ENCODE measurements at regions not wholly inside any gene's neighbourhood (a gene's known extent, or its start where the extent isn't known, plus 50 kb on each side); places are given as distances from the start of the nearest gene placed in this dataset.

DNA sequence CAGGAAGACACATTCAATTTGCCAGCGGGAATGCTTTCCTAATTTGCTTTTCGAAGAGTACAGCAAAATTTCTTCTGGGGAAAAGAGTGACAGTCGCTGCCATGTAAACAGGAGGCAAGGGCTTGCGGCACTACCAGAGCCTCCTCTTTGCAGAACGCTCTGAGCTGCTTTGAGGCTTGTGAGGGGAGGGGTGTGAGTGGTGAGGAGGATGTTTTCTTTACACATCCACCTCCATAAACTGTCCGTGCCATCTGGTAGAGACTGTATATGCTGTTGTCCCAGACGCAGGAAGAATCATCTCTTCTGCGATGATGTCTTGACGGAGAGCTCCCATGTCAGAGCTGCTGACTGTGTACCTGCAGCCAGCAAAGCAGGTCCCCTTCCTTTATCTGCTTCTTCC is 138.0 kb downstream of the SOCS6 start:
- H4K20me1 ChIP-seq (ENCODE audit: insufficient read depth, low read length): no peaks in the 10 kb centered on the region
- no peak for DNase-seq
- no peak overlapping the region for H3K4me2 ChIP-seq (ENCODE audit: low read depth, low read length)
- no peaks in the 10 kb centered on the region for H3K27me3 ChIP-seq (replicated peaks; ENCODE audit: insufficient read depth, low read length)
- H3K27ac ChIP-seq (ENCODE audit: low read length): no peak overlapping the region
- H3K36me3 ChIP-seq (replicated peaks; ENCODE audit: insufficient read depth, low read length): no peaks in the 10 kb centered on the region
- no peaks in the 10 kb centered on the region for H3K9me2 ChIP-seq (replicated peaks; ENCODE audit: insufficient read depth, low read length)
- no peak overlapping the region for H3K4me3 ChIP-seq (ENCODE audit: low read length)
- peaks cover 11% of the 10 kb centered on the region for H3K4me1 ChIP-seq (ENCODE audit: low read length)
- no peak overlapping the region for H3K9ac ChIP-seq (ENCODE audit: low read length)
- peaks cover 3% of the 10 kb centered on the region; the same call in 1 of the 2 replicates for H3F3A ChIP-seq (ENCODE audit: insufficient read depth, low read length)
- no peaks in the 10 kb centered on the region for H3K79me2 ChIP-seq (ENCODE audit: low read length)
- H2AFZ ChIP-seq (ENCODE audit: low read length): no peak overlapping the region
- TF ChIP-seq EZH2phosphoT487 (IDR thresholded peaks at IDR 0.05; ENCODE audit: low read length): no peak
- no peak for TF ChIP-seq EZH2 (optimal IDR thresholded peaks at IDR 0.05; ENCODE audit: low read depth, low read length)
- TF ChIP-seq, protein P1, sequence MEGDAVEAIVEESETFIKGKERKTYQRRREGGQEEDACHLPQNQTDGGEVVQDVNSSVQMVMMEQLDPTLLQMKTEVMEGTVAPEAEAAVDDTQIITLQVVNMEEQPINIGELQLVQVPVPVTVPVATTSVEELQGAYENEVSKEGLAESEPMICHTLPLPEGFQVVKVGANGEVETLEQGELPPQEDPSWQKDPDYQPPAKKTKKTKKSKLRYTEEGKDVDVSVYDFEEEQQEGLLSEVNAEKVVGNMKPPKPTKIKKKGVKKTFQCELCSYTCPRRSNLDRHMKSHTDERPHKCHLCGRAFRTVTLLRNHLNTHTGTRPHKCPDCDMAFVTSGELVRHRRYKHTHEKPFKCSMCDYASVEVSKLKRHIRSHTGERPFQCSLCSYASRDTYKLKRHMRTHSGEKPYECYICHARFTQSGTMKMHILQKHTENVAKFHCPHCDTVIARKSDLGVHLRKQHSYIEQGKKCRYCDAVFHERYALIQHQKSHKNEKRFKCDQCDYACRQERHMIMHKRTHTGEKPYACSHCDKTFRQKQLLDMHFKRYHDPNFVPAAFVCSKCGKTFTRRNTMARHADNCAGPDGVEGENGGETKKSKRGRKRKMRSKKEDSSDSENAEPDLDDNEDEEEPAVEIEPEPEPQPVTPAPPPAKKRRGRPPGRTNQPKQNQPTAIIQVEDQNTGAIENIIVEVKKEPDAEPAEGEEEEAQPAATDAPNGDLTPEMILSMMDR (IDR thresholded peaks at IDR 0.05; ENCODE audit: low read length): no peak
- H3K9me3 ChIP-seq (replicated peaks; ENCODE audit: insufficient read depth, low read length): no peaks in the 10 kb centered on the region

DNA sequence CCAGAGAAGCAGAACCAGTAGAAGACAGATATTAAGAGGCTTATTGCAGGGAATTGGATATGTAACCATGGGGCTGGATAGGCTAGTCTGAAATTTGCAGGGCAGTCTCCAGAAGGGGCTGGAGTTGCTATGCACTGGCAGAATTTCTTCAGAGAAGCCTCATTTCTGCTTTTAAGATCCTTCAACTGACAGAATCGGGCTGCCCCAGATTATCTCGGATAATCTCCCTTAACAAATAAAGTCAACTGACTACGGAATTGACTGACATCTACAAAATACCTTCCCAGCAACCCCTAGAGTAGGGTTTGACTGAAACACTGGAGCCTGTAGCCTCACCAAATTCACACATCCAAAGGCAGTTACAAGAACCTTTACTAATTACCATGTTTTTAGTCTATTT is 136.4 kb downstream of the SOCS6 start:
- DNase-seq: no peak
- H4K20me1 ChIP-seq (ENCODE audit: insufficient read depth, low read length): no peaks in the 10 kb centered on the region
- no peak overlapping the region for H2AFZ ChIP-seq (ENCODE audit: low read length)
- H3K79me2 ChIP-seq (ENCODE audit: low read length): no peaks in the 10 kb centered on the region
- H3K9ac ChIP-seq (ENCODE audit: low read length): no peak overlapping the region
- peaks cover 11% of the 10 kb centered on the region for H3K4me1 ChIP-seq (ENCODE audit: low read length)
- no peaks in the 10 kb centered on the region for H3K36me3 ChIP-seq (replicated peaks; ENCODE audit: insufficient read depth, low read length)
- TF ChIP-seq EZH2phosphoT487 (IDR thresholded peaks at IDR 0.05; ENCODE audit: low read length): no peak
- TF ChIP-seq, protein P1 (IDR thresholded peaks at IDR 0.05; ENCODE audit: low read length): no peak
- no peak for TF ChIP-seq EZH2 (optimal IDR thresholded peaks at IDR 0.05; ENCODE audit: low read depth, low read length)
- H3K27me3 ChIP-seq (replicated peaks; ENCODE audit: insufficient read depth, low read length): no peaks in the 10 kb centered on the region
- H3K9me3 ChIP-seq (replicated peaks; ENCODE audit: insufficient read depth, low read length): no peaks in the 10 kb centered on the region
- peaks cover 3% of the 10 kb centered on the region; the same call in 1 of the 2 replicates for H3F3A ChIP-seq (ENCODE audit: insufficient read depth, low read length)
- H3K9me2 ChIP-seq (replicated peaks; ENCODE audit: insufficient read depth, low read length): no peaks in the 10 kb centered on the region
- H3K27ac ChIP-seq (ENCODE audit: low read length): no peak overlapping the region
- no peak overlapping the region for H3K4me3 ChIP-seq (ENCODE audit: low read length)
- H3K4me2 ChIP-seq (ENCODE audit: low read depth, low read length): no peak overlapping the region

DNA sequence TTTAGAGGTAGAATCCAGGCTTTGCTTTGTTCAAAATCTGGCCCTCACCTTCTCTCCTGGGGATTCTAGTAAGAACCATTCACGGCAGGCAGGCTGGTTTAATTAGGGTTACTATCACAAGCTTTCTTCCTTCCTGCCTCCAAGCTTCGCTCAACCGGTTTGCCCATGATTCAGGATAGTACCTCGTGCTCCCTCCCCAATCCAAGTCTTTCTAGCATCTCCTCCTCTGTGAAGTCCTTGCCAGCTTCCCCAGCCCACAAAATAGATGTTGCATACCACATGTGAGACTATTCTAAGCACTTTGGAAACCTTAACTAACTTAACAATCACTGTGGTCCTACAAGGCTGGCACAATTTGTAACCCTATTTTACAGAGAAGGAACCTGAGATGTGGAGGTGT is 135.1 kb downstream of the SOCS6 start:
- DNase-seq: no peak
- TF ChIP-seq EZH2phosphoT487 (IDR thresholded peaks at IDR 0.05; ENCODE audit: low read length) (no peak), EZH2 (optimal IDR thresholded peaks at IDR 0.05; ENCODE audit: low read depth, low read length) (no peak)
- TF ChIP-seq, protein P1 (IDR thresholded peaks at IDR 0.05; ENCODE audit: low read length): no peak
- Histone ChIP-seq H3K36me3 (replicated peaks; ENCODE audit: insufficient read depth, low read length) (no peaks in the 10 kb centered on the region), H3K9me2 (replicated peaks; ENCODE audit: insufficient read depth, low read length) (no peaks in the 10 kb centered on the region), H3K79me2 (ENCODE audit: low read length) (no peaks in the 10 kb centered on the region), H3K4me2 (ENCODE audit: low read depth, low read length) (no peak overlapping the region), H3K27ac (ENCODE audit: low read length) (no peak overlapping the region), H3K27me3 (replicated peaks; ENCODE audit: insufficient read depth, low read length) (no peaks in the 10 kb centered on the region), H2AFZ (ENCODE audit: low read length) (no peak overlapping the region), H3F3A (ENCODE audit: insufficient read depth, low read length) (peaks cover 3% of the 10 kb centered on the region; the same call in 1 of the 2 replicates), H4K20me1 (ENCODE audit: insufficient read depth, low read length) (no peaks in the 10 kb centered on the region), H3K4me3 (ENCODE audit: low read length) (no peak overlapping the region), H3K4me1 (ENCODE audit: low read length) (peaks cover 6% of the 10 kb centered on the region), H3K9me3 (replicated peaks; ENCODE audit: insufficient read depth, low read length) (no peaks in the 10 kb centered on the region), H3K9ac (ENCODE audit: low read length) (no peak overlapping the region)
